ENCODE measurements at regions not wholly inside any gene's neighbourhood (a gene's known extent, or its start where the extent isn't known, plus 50 kb on each side); places are given as distances from the start of the nearest gene placed in this dataset.

DNA sequence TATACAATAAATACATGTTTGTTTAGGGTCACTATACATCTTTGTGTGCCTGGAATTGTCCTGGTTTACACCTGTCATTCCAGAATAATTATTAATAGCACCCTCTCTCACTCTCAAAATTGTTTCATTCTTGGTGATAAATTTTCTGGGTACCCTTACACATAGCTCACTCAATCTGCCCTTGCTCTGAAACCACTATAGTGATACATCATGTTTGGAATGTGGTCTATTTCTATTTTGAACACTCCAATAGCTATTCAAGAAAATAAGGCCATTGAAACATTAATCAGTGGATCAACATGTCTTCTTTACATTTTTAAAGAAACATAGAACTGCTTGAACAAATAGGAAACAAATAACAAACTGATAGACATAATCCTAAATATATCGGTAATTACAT lies 158.7 kb downstream of the ARRDC3 start:
- H3K9me3 ChIP-seq, result no peaks in the 10 kb centered on the region
- DNase-seq (ENCODE audit: low spot score), result no peak
- no peak overlapping the region for H3K27ac ChIP-seq
- no peak overlapping the region for H3K4me3 ChIP-seq
- H3K4me1 ChIP-seq, result no peaks in the 10 kb centered on the region
- TF ChIP-seq, protein P1, sequence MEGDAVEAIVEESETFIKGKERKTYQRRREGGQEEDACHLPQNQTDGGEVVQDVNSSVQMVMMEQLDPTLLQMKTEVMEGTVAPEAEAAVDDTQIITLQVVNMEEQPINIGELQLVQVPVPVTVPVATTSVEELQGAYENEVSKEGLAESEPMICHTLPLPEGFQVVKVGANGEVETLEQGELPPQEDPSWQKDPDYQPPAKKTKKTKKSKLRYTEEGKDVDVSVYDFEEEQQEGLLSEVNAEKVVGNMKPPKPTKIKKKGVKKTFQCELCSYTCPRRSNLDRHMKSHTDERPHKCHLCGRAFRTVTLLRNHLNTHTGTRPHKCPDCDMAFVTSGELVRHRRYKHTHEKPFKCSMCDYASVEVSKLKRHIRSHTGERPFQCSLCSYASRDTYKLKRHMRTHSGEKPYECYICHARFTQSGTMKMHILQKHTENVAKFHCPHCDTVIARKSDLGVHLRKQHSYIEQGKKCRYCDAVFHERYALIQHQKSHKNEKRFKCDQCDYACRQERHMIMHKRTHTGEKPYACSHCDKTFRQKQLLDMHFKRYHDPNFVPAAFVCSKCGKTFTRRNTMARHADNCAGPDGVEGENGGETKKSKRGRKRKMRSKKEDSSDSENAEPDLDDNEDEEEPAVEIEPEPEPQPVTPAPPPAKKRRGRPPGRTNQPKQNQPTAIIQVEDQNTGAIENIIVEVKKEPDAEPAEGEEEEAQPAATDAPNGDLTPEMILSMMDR (IDR thresholded peaks at IDR 0.05), result no peak
- H3K27me3 ChIP-seq, result no peaks in the 10 kb centered on the region
- H3K36me3 ChIP-seq, result no peaks in the 10 kb centered on the region

DNA sequence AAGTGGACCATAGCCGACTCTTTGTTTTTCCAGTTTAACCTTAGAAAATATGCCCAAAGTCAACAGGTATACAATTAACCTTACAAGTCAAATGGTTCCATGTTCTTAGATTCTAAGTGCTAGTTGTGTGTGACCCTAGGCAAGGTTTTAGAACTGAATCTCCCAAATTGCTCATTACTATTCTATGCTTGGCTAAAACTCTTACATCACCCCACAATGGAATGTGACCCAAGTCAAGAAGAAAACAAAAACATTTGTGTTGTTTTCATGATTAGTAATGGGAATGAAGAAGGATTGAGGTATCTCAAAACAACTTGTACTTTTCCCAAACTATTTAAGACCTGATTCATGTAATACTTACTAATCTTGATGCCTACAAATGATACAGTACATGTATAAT lies 159.2 kb downstream of the ARRDC3 start:
- no peaks in the 10 kb centered on the region for H3K27me3 ChIP-seq
- no peak overlapping the region for H3K27ac ChIP-seq
- TF ChIP-seq, protein P1 (IDR thresholded peaks at IDR 0.05), result no peak
- H3K36me3 ChIP-seq, result no peaks in the 10 kb centered on the region
- H3K4me1 ChIP-seq, result no peaks in the 10 kb centered on the region
- no peak overlapping the region for H3K4me3 ChIP-seq
- no peaks in the 10 kb centered on the region for H3K9me3 ChIP-seq
- DNase-seq (ENCODE audit: low spot score), result no peak

DNA sequence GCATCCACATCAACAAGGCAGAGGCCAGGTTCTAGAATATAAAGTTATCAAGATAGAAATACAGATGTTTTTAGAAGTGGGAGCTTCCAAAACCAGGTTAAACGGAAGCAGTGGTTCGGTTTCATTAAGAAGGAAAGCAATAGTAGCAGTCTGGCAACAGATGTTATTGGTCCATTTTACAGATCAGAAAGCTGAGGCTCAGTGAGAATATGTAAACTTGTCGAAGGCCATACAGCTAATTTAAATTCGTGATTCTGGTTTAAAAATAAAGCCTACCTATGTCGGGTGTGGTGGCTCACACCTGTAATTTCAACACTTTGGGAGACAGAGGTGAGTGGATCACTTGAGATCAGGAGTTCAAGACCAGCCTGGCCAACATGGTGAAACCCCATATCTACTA lies 160.6 kb downstream of the ARRDC3 start:
- no peak for DNase-seq (ENCODE audit: low spot score)
- H3K27ac ChIP-seq, result no peak overlapping the region
- no peak overlapping the region for H3K4me3 ChIP-seq
- TF ChIP-seq, protein P1 (IDR thresholded peaks at IDR 0.05), result no peak
- H3K9me3 ChIP-seq, result no peaks in the 10 kb centered on the region
- H3K36me3 ChIP-seq, result no peaks in the 10 kb centered on the region
- H3K4me1 ChIP-seq, result no peaks in the 10 kb centered on the region
- no peaks in the 10 kb centered on the region for H3K27me3 ChIP-seq

DNA sequence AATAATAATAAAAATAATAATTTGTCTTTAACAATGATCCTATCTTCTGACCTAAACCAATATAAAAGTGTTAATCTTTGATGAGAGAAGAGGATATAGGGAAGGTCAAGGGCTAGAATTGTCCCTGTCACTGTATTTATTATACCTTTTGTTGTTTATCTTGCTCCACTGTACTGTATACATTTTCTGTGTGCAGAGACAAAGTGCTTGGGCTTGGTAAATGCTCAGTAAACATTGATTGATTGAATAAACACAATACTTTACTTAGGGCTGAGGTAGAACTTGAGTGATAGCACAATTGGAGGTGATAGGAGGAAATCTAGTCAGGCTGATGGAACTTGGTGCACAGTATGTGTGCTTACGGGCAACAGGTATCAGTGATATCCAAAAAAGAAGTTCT lies 161.2 kb downstream of the ARRDC3 start:
- no peaks in the 10 kb centered on the region for H3K36me3 ChIP-seq

DNA sequence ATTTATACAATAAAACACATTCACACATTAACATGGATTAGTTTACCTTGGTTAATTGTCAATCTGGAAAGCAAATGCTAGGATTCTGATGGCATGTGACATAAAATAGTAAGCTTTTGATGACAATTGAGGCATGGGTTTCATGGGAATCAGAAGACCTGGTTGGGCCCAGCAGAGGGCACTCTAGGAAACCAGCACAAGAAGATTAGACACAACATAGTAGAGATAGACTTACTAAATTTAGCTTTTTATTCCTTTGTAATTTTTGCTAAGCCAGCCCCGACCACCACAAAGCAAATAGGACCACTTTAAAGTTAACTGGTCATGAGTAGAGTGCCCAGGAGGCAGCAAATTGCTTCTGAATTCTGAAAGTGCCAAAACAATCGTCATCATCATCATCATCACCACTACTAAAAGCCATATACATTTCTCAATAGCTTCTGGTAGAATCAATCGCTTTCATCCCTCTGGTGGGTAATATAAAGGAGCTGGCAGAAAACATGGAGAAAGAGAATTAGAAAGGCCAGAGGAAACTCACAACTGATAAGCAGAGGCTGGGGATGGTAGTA lies 163.2 kb downstream of the ARRDC3 start:
- Histone ChIP-seq H3K27me3 (no peaks in the 10 kb centered on the region), H3K4me3 (no peak overlapping the region), H3K27ac (no peak overlapping the region), H3K9me3 (no peaks in the 10 kb centered on the region), H3K4me1 (no peaks in the 10 kb centered on the region), H3K36me3 (no peaks in the 10 kb centered on the region)
- TF ChIP-seq, protein P1 (IDR thresholded peaks at IDR 0.05), result peak in 1 of 2 donors; percentile 47
- no peak for DNase-seq (ENCODE audit: low spot score)

More for the DNA sequence above, 161.2 kb downstream of the ARRDC3 start:
- TF ChIP-seq, protein P1 (IDR thresholded peaks at IDR 0.05), result no peak
- Histone ChIP-seq H3K4me1 (no peaks in the 10 kb centered on the region), H3K9me3 (no peaks in the 10 kb centered on the region), H3K27ac (no peak overlapping the region), H3K27me3 (no peaks in the 10 kb centered on the region), H3K4me3 (no peak overlapping the region)
- DNase-seq (ENCODE audit: low spot score), result no peak
